C4-2B (cell line): ENCODE measurements at regions not wholly inside any gene's neighbourhood (a gene's known extent, or its start where the extent isn't known, plus 50 kb on each side); places are given as distances from the start of the nearest gene placed in this dataset.

Experiments used
- ZFX ChIP-seq: fragments of 450-650 bp; IDR thresholded peaks from 2 replicates; pipeline ENCODE4 v1.6.1; 2017
- TF ChIP-seq, protein P1 (sequence below): fragments of 450-650 bp; conservative IDR thresholded peaks from 2 replicates; pipeline ENCODE4 v1.5.1; 2017; ENCODE audit warnings: mild to moderate bottlenecking

DNA sequence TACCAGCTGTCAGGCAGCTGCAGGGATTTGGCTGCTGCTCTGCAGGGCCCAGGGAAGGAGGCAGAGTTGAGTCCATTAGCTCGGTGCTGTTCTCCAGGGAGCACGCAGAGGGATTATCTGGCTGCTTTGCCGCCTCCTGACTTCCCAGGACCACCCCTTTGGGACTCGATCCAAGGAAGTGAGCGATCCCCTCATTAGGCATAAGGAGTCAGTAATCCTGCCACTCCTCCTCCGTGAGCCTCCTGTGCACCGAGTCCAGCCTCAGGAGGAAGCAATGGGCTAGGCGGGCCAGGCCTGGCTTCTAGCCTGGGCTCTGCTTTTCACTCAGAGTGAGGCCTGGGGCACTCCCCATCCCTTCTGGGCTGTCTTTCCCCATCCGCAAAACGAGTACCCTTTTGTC, 417.9 kb downstream of the RPS24 start:
- TF ChIP-seq, protein P1, sequence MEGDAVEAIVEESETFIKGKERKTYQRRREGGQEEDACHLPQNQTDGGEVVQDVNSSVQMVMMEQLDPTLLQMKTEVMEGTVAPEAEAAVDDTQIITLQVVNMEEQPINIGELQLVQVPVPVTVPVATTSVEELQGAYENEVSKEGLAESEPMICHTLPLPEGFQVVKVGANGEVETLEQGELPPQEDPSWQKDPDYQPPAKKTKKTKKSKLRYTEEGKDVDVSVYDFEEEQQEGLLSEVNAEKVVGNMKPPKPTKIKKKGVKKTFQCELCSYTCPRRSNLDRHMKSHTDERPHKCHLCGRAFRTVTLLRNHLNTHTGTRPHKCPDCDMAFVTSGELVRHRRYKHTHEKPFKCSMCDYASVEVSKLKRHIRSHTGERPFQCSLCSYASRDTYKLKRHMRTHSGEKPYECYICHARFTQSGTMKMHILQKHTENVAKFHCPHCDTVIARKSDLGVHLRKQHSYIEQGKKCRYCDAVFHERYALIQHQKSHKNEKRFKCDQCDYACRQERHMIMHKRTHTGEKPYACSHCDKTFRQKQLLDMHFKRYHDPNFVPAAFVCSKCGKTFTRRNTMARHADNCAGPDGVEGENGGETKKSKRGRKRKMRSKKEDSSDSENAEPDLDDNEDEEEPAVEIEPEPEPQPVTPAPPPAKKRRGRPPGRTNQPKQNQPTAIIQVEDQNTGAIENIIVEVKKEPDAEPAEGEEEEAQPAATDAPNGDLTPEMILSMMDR = no peak
- TF ChIP-seq ZFX = no peak
